WTC11 (cell line): ENCODE measurements at regions not wholly inside any gene's neighbourhood (a gene's known extent, or its start where the extent isn't known, plus 50 kb on each side); places are given as distances from the start of the nearest gene placed in this dataset.

Experiments
- ATAC-seq: fragments of 200-7000 bp; cut with Tn5 transposase; 2 replicates; pipeline ENCODE4 v1.10.0; 2021; ENCODE audit warnings: mild to moderate bottlenecking, moderate library complexity
- CTCF ChIA-PET: fragments of 300-600 bp; sonication (Branson Sonifier 250); formaldehyde crosslinking; loops from one replicate; lab custom pipeline; 2021; ENCODE audit warnings: antibody characterized with exemption; lab: Charles Lee
- POLR2A ChIA-PET: fragments of 350-600 bp; sonication (Branson Sonifier 250); formaldehyde crosslinking; loops from one replicate; lab custom pipeline; 2021; ENCODE audit warnings: antibody characterized with exemption; lab: Charles Lee
- DNase-seq: peaks from one replicate; pipeline ENCODE4 v3.0.0; 2021; ENCODE audit warnings: low spot score
- H3K27ac Mint-ChIP-seq: 2 replicates; pipeline ENCODE4 v1.8.0; 2021; ENCODE audit warnings: mixed read lengths
- H3K27me3 Mint-ChIP-seq: 2 replicates; pipeline ENCODE4 v1.8.0; 2021; ENCODE audit warnings: low read depth, mild to moderate bottlenecking, moderate library complexity, mixed read lengths
- H3K36me3 Mint-ChIP-seq: 2 replicates; pipeline ENCODE4 v1.8.0; 2021; ENCODE audit warnings: mixed read lengths
- H3K4me1 Mint-ChIP-seq: 2 replicates; pipeline ENCODE4 v1.8.0; 2022; ENCODE audit warnings: mixed read lengths
- H3K4me3 Mint-ChIP-seq: 2 replicates; pipeline ENCODE4 v1.8.0; 2021; ENCODE audit warnings: mild to moderate bottlenecking, moderate library complexity, mixed read lengths
- H3K9me3 Mint-ChIP-seq: 2 replicates; pipeline ENCODE4 v1.8.0; 2021; ENCODE audit warnings: mixed read lengths
- CTCF ChIP-seq: fragments of 200-600 bp; IDR thresholded peaks from 2 replicates; pipeline ENCODE4 v1.8.0; 2022; ENCODE audit warnings: antibody characterized with exemption
- ELF4 ChIP-seq: sonication (generic); formaldehyde crosslinking; IDR thresholded peaks from 2 replicates; pipeline ENCODE4 v1.8.1; 2022; ENCODE audit warnings: low read depth, mild to moderate bottlenecking, moderate library complexity, missing genetic modification reagents
- ESRRA ChIP-seq: sonication (generic); formaldehyde crosslinking; IDR thresholded peaks from 2 replicates; pipeline ENCODE4 v1.8.1; 2022; ENCODE audit warnings: mild to moderate bottlenecking, missing genetic modification reagents, borderline replicate concordance
- IRF2 ChIP-seq: sonication (generic); formaldehyde crosslinking; IDR thresholded peaks from 2 replicates; pipeline ENCODE4 v1.8.0; 2022; ENCODE audit warnings: low read depth, missing genetic modification reagents, borderline replicate concordance
- NFE2L1 ChIP-seq: sonication (generic); formaldehyde crosslinking; IDR thresholded peaks from 2 replicates; pipeline ENCODE4 v1.8.1; 2023; ENCODE audit warnings: missing genetic modification reagents
- NR3C1 ChIP-seq: sonication (generic); formaldehyde crosslinking; conservative IDR thresholded peaks from 2 replicates; pipeline ENCODE4 v1.8.1; 2023; ENCODE audit warnings: low read depth, mild to moderate bottlenecking, missing genetic modification reagents
- PRDM15 ChIP-seq: sonication (generic); formaldehyde crosslinking; IDR thresholded peaks from 2 replicates; pipeline ENCODE4 v1.8.0; 2022; ENCODE audit warnings: missing genetic modification reagents
- RELA ChIP-seq: sonication (generic); formaldehyde crosslinking; IDR thresholded peaks from 2 replicates; pipeline ENCODE4 v1.8.1; 2022; ENCODE audit warnings: missing genetic modification reagents, mild to moderate bottlenecking, borderline replicate concordance
- TEAD4 ChIP-seq: sonication (generic); formaldehyde crosslinking; IDR thresholded peaks from 2 replicates; pipeline ENCODE4 v1.8.0; 2022; ENCODE audit warnings: mild to moderate bottlenecking, missing genetic modification reagents
- ZMAT4 ChIP-seq: fragments of 250-450 bp; sonication (Bioruptor Pico); IDR thresholded peaks from 2 replicates; pipeline ENCODE4 v1.9.0; 2021; ENCODE audit warnings: mild to moderate bottlenecking
- ZNF281 ChIP-seq: sonication (generic); formaldehyde crosslinking; IDR thresholded peaks from 2 replicates; pipeline ENCODE4 v1.8.0; 2023; ENCODE audit warnings: mild to moderate bottlenecking, missing genetic modification reagents
- ZNF512 ChIP-seq: sonication (generic); formaldehyde crosslinking; IDR thresholded peaks from 2 replicates; pipeline ENCODE4 v1.8.1; 2022; ENCODE audit warnings: missing genetic modification reagents, borderline replicate concordance
- ZNF532 ChIP-seq: fragments of 250-450 bp; sonication (Bioruptor Pico); IDR thresholded peaks from 2 replicates; pipeline ENCODE4 v1.9.0; 2021; ENCODE audit warnings: mild to moderate bottlenecking, borderline replicate concordance

- no peak for DNase-seq
- H3K4me3 Mint-ChIP-seq: no peak overlapping the region
- CTCF ChIA-PET: interaction anchor here (1.0 to 2.8 kb wide), 6 partner anchors 18 to 308 kb away, joined by 3 to 16 read pairs (median 6); no protein-coding TSS in a partner anchor
- no peak overlapping the region for H3K27ac Mint-ChIP-seq
- no peak for TF ChIP-seq ELF4 (CRISPR knock-in tag)
- no peak for TF ChIP-seq ZNF281 (CRISPR knock-in tag)
- TF ChIP-seq RELA (CRISPR knock-in tag): no peak
- TF ChIP-seq NR3C1: no peak
- no peak for TF ChIP-seq PRDM15 (CRISPR knock-in tag)
- no peak for TF ChIP-seq NFE2L1
- TF ChIP-seq ZNF532 (CRISPR knock-in tag): no peak
- peaks cover 28% of the 10 kb centered on the region for H3K36me3 Mint-ChIP-seq
- POLR2A ChIA-PET: no interaction called here
- no peak for ATAC-seq
- peaks cover 4% of the 10 kb centered on the region; the same call in 1 of the 2 replicates for H3K27me3 Mint-ChIP-seq
- H3K4me1 Mint-ChIP-seq: peaks cover 11% of the 10 kb centered on the region
- peaks cover 29% of the 10 kb centered on the region for H3K9me3 Mint-ChIP-seq
Observed at GRCh38 chr10:31621733-31622132, 302.7 kb downstream of the ZEB1 start.

- Mint-ChIP-seq H3K9me3 (peaks cover 19% of the 10 kb centered on the region), H3K4me1 (peaks cover 13% of the 10 kb centered on the region), H3K36me3 (peaks cover 17% of the 10 kb centered on the region), H3K27ac (no peak overlapping the region), H3K4me3 (no peak overlapping the region), H3K27me3 (no peaks in the 10 kb centered on the region; the same call in 1 of the 2 replicates)
- POLR2A ChIA-PET: interaction anchor here (0.9 kb wide), 1 partner anchor 140 kb away, joined by 3 read pairs; no protein-coding TSS in a partner anchor
- DNase-seq (peak; percentile 80), ATAC-seq (peak; percentile 79)
- TF ChIP-seq TEAD4 (CRISPR knock-in tag): no peak
- TF ChIP-seq IRF2 (CRISPR knock-in tag): no peak
- no peak for TF ChIP-seq ZNF512 (CRISPR knock-in tag)
- TF ChIP-seq CTCF: peak; percentile 44
- TF ChIP-seq ZMAT4 (CRISPR knock-in tag): no peak
- no peak for TF ChIP-seq ESRRA
- CTCF ChIA-PET: interaction anchor here (0.5 to 2.8 kb wide), 23 partner anchors 13 to 868 kb away, joined by 3 to 16 read pairs (median 4); no protein-coding TSS in a partner anchor
Observed at GRCh38 chr10:31620226-31621151, 301.5 kb downstream of the ZEB1 start.
